WTC11 (cell line): ENCODE measurements at regions not wholly inside any gene's neighbourhood (a gene's known extent, or its start where the extent isn't known, plus 50 kb on each side); places are given as distances from the start of the nearest gene placed in this dataset.

ENCODE experiments used
- ATAC-seq: fragments of 200-7000 bp; cut with Tn5 transposase; 2 replicates; pipeline ENCODE4 v1.10.0; 2021; ENCODE audit warnings: mild to moderate bottlenecking, moderate library complexity
- CTCF ChIA-PET: fragments of 300-600 bp; sonication (Branson Sonifier 250); formaldehyde crosslinking; loops from one replicate; lab custom pipeline; 2021; ENCODE audit warnings: antibody characterized with exemption; lab: Charles Lee
- POLR2A ChIA-PET: fragments of 350-600 bp; sonication (Branson Sonifier 250); formaldehyde crosslinking; loops from one replicate; lab custom pipeline; 2021; ENCODE audit warnings: antibody characterized with exemption; lab: Charles Lee
- DNase-seq: peaks from one replicate; pipeline ENCODE4 v3.0.0; 2021; ENCODE audit warnings: low spot score
- H3K27ac Mint-ChIP-seq: 2 replicates; pipeline ENCODE4 v1.8.0; 2021; ENCODE audit warnings: mixed read lengths
- H3K27me3 Mint-ChIP-seq: 2 replicates; pipeline ENCODE4 v1.8.0; 2021; ENCODE audit warnings: low read depth, mild to moderate bottlenecking, moderate library complexity, mixed read lengths
- H3K36me3 Mint-ChIP-seq: 2 replicates; pipeline ENCODE4 v1.8.0; 2021; ENCODE audit warnings: mixed read lengths
- H3K4me1 Mint-ChIP-seq: 2 replicates; pipeline ENCODE4 v1.8.0; 2022; ENCODE audit warnings: mixed read lengths
- H3K4me3 Mint-ChIP-seq: 2 replicates; pipeline ENCODE4 v1.8.0; 2021; ENCODE audit warnings: mild to moderate bottlenecking, moderate library complexity, mixed read lengths
- H3K9me3 Mint-ChIP-seq: 2 replicates; pipeline ENCODE4 v1.8.0; 2021; ENCODE audit warnings: mixed read lengths
- FOXJ3 ChIP-seq: sonication (generic); formaldehyde crosslinking; IDR thresholded peaks from 2 replicates; pipeline ENCODE4 v1.9.0; 2021; ENCODE audit warnings: missing genetic modification reagents, mild to moderate bottlenecking, borderline replicate concordance
- FOXP1 ChIP-seq: sonication (generic); formaldehyde crosslinking; IDR thresholded peaks from 2 replicates; pipeline ENCODE4 v1.8.0; 2022; ENCODE audit warnings: missing genetic modification reagents, mild to moderate bottlenecking, moderate library complexity, borderline replicate concordance
- NFE2L1 ChIP-seq: sonication (generic); formaldehyde crosslinking; IDR thresholded peaks from 2 replicates; pipeline ENCODE4 v1.8.1; 2023; ENCODE audit warnings: missing genetic modification reagents
- PRRX2 ChIP-seq: fragments of 250-450 bp; sonication (Bioruptor Pico); IDR thresholded peaks from 2 replicates; pipeline ENCODE4 v1.8.0; 2021; ENCODE audit warnings: mild to moderate bottlenecking
- RORB ChIP-seq: fragments of 250-450 bp; sonication (Bioruptor Pico); IDR thresholded peaks from 2 replicates; pipeline ENCODE4 v1.9.0; 2021; ENCODE audit warnings: mild to moderate bottlenecking
- SMAD4 ChIP-seq: sonication (generic); formaldehyde crosslinking; IDR thresholded peaks from 2 replicates; pipeline ENCODE4 v1.8.0; 2022; ENCODE audit warnings: mild to moderate bottlenecking, missing genetic modification reagents
- ZNF138 ChIP-seq: sonication (generic); formaldehyde crosslinking; conservative IDR thresholded peaks from 2 replicates; pipeline ENCODE4 v1.8.1; 2022; ENCODE audit warnings: mild to moderate bottlenecking, moderate library complexity, missing genetic modification reagents
- ZNF396 ChIP-seq: fragments of 250-450 bp; sonication (Bioruptor Pico); IDR thresholded peaks from 2 replicates; pipeline ENCODE4 v1.8.0; 2021; ENCODE audit warnings: mild to moderate bottlenecking, moderate library complexity, borderline replicate concordance
- ZNF416 ChIP-seq: fragments of 250-450 bp; sonication (Bioruptor Pico); IDR thresholded peaks from 2 replicates; pipeline ENCODE4 v1.9.0; 2021; ENCODE audit warnings: mild to moderate bottlenecking, inconsistent platforms
- TF ChIP-seq, protein P1 (sequence below): sonication (generic); formaldehyde crosslinking; IDR thresholded peaks from 2 replicates; pipeline ENCODE4 v1.8.0; 2022; ENCODE audit warnings: mild to moderate bottlenecking, missing genetic modification reagents
- TF ChIP-seq, protein P2 (sequence below): sonication (generic); formaldehyde crosslinking; conservative IDR thresholded peaks from 2 replicates; pipeline ENCODE4 v1.8.1; 2022; ENCODE audit warnings: mild to moderate bottlenecking, missing genetic modification reagents
- TF ChIP-seq, protein P3 (sequence below): fragments of 250-450 bp; sonication (Bioruptor Pico); IDR thresholded peaks from 2 replicates; pipeline ENCODE4 v2.1.2; 2022; ENCODE audit warnings: mild to moderate bottlenecking, moderate library complexity
- TF ChIP-seq, protein P4 (sequence below): sonication (generic); formaldehyde crosslinking; IDR thresholded peaks from 2 replicates; pipeline ENCODE4 v1.8.0; 2023; ENCODE audit warnings: missing genetic modification reagents
- TF ChIP-seq, protein P5 (sequence below): sonication (generic); formaldehyde crosslinking; IDR thresholded peaks from 2 replicates; pipeline ENCODE4 v1.8.0; 2023; ENCODE audit warnings: missing genetic modification reagents, mild to moderate bottlenecking, borderline replicate concordance
- TF ChIP-seq, protein P6 (sequence below): sonication (generic); formaldehyde crosslinking; IDR thresholded peaks from 2 replicates; pipeline ENCODE4 v1.8.1; 2023; ENCODE audit warnings: mild to moderate bottlenecking, moderate library complexity, missing genetic modification reagents
- TF ChIP-seq, protein P7 (sequence below): sonication (generic); formaldehyde crosslinking; IDR thresholded peaks from 2 replicates; pipeline ENCODE4 v1.8.1; 2023; ENCODE audit warnings: mild to moderate bottlenecking, missing genetic modification reagents

DNA sequence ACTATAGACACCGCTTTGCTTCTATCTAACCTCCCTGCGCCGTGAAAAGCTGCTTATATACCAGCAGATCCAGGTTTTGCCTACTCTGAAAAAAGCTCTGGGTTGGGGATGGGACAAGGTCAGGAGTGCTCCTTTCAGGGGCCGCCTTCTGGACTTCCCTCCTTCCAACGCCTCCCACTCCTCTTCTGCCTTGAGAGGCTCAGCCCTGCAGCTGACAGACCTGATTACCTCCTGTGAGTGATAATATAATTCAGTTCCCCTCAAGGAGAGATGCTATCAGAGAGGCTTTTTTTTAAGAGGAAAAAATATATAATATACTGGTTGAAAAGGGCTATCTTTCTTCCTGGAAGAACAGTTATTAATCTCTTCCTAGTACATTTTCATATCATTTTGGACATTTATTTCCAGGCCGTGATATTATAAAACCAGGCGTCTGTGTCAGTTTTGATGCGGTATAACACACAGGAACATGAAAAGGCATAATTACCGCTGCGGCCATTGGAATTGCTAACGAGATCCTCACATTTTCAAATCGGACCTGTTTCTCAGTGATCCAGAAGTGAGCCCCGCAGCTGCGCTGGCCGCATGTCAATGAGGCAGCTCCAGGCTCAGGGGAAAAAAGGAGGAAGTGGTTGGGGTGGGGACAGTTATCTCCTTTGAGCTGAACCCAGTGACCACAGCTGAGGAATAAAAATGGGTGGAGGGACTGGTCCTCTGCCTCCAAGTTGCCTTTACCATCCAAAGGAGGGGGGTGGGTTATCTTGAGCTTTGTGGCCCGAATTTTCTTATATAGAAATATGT is 457.1 kb downstream of the TYW1 start (continued):
- TF ChIP-seq, protein P1, sequence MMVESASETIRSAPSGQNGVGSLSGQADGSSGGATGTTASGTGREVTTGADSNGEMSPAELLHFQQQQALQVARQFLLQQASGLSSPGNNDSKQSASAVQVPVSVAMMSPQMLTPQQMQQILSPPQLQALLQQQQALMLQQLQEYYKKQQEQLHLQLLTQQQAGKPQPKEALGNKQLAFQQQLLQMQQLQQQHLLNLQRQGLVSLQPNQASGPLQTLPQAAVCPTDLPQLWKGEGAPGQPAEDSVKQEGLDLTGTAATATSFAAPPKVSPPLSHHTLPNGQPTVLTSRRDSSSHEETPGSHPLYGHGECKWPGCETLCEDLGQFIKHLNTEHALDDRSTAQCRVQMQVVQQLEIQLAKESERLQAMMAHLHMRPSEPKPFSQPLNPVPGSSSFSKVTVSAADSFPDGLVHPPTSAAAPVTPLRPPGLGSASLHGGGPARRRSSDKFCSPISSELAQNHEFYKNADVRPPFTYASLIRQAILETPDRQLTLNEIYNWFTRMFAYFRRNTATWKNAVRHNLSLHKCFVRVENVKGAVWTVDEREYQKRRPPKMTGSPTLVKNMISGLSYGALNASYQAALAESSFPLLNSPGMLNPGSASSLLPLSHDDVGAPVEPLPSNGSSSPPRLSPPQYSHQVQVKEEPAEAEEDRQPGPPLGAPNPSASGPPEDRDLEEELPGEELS, result no peak
- TF ChIP-seq ZNF138 (CRISPR knock-in tag) (no peak), ZNF416 (CRISPR knock-in tag) (no peak), FOXP1 (CRISPR knock-in tag) (no peak)
- TF ChIP-seq, protein P2, sequence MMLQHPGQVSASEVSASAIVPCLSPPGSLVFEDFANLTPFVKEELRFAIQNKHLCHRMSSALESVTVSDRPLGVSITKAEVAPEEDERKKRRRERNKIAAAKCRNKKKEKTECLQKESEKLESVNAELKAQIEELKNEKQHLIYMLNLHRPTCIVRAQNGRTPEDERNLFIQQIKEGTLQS (CRISPR knock-in tag), result no peak

DNA sequence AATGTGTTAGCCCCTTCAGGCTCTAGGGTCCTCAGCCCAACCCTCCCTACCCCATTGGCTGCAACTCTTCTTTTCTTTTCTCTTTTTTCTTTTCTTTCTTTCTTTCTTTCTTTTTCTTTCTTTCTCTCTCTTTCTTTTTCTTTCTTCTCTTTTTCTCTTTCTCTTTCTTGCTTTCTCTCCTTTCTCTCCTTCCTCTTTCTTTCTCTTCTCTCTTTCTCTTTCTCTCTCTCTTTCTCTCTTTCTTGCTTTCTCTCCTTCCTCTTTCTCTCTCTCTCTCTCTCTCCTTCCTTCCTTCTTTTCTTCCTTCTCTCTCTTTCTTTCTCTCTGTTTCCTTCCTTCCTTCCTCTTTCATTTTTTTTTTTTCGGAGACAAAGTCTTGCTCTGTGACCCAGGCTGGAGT is 458.9 kb downstream of the TYW1 start:
- no peak for ATAC-seq
- TF ChIP-seq, protein P3, sequence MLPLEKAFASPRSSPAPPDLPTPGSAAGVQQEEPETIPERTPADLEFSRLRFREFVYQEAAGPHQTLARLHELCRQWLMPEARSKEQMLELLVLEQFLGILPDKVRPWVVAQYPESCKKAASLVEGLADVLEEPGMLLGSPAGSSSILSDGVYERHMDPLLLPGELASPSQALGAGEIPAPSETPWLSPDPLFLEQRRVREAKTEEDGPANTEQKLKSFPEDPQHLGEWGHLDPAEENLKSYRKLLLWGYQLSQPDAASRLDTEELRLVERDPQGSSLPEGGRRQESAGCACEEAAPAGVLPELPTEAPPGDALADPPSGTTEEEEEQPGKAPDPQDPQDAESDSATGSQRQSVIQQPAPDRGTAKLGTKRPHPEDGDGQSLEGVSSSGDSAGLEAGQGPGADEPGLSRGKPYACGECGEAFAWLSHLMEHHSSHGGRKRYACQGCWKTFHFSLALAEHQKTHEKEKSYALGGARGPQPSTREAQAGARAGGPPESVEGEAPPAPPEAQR (CRISPR knock-in tag), result no peak
- TF ChIP-seq, all 79 proteins: peak for 0
- CTCF ChIA-PET, result interaction anchor here (0.9 kb wide), 1 partner anchor 77 kb away, joined by 3 read pairs; no protein-coding TSS in a partner anchor

DNA sequence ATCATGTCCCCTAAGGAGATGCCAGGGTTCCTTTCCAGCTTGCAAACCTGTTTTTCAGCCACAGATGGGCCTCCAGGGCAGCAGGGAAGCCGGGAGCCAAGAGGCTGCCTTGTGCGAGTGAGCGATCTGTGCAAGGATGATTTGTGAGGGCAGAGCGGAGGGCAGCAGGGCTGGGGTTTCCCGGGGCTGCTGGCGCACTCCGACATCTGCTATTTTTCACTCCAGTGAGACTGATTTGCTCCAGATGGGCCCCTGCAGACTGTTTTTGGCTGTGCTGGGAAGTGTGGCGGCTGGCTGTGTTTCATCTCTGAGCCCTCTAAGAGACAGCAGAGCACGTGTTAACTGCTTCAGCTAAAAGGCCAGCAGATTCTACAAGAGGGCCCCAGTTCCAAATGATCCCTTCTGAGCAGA is 466.2 kb downstream of the TYW1 start:
- H3K4me3 Mint-ChIP-seq, result no peak overlapping the region
- peaks cover 5% of the 10 kb centered on the region; the same call in 1 of the 2 replicates for H3K4me1 Mint-ChIP-seq
- DNase-seq, result no peak
- H3K27ac Mint-ChIP-seq, result no peak overlapping the region
- peaks cover 19% of the 10 kb centered on the region for H3K27me3 Mint-ChIP-seq
- H3K36me3 Mint-ChIP-seq, result peaks cover 25% of the 10 kb centered on the region
- ChIA-PET POLR2A (no interaction called here), CTCF (interaction anchor here (1.0 kb wide), 1 partner anchor 85 kb away, joined by 3 read pairs; no protein-coding TSS in a partner anchor)
- H3K9me3 Mint-ChIP-seq, result peaks cover 41% of the 10 kb centered on the region
- no peak for ATAC-seq
- TF ChIP-seq NFE2L1 (CRISPR knock-in tag) (no peak), SMAD4 (CRISPR knock-in tag) (no peak), RORB (no peak), PRRX2 (CRISPR knock-in tag) (no peak), ZNF396 (CRISPR knock-in tag) (no peak), FOXJ3 (no peak)
- TF ChIP-seq, protein P4, sequence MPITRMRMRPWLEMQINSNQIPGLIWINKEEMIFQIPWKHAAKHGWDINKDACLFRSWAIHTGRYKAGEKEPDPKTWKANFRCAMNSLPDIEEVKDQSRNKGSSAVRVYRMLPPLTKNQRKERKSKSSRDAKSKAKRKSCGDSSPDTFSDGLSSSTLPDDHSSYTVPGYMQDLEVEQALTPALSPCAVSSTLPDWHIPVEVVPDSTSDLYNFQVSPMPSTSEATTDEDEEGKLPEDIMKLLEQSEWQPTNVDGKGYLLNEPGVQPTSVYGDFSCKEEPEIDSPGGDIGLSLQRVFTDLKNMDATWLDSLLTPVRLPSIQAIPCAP (CRISPR knock-in tag), result no peak
- TF ChIP-seq, protein P5, sequence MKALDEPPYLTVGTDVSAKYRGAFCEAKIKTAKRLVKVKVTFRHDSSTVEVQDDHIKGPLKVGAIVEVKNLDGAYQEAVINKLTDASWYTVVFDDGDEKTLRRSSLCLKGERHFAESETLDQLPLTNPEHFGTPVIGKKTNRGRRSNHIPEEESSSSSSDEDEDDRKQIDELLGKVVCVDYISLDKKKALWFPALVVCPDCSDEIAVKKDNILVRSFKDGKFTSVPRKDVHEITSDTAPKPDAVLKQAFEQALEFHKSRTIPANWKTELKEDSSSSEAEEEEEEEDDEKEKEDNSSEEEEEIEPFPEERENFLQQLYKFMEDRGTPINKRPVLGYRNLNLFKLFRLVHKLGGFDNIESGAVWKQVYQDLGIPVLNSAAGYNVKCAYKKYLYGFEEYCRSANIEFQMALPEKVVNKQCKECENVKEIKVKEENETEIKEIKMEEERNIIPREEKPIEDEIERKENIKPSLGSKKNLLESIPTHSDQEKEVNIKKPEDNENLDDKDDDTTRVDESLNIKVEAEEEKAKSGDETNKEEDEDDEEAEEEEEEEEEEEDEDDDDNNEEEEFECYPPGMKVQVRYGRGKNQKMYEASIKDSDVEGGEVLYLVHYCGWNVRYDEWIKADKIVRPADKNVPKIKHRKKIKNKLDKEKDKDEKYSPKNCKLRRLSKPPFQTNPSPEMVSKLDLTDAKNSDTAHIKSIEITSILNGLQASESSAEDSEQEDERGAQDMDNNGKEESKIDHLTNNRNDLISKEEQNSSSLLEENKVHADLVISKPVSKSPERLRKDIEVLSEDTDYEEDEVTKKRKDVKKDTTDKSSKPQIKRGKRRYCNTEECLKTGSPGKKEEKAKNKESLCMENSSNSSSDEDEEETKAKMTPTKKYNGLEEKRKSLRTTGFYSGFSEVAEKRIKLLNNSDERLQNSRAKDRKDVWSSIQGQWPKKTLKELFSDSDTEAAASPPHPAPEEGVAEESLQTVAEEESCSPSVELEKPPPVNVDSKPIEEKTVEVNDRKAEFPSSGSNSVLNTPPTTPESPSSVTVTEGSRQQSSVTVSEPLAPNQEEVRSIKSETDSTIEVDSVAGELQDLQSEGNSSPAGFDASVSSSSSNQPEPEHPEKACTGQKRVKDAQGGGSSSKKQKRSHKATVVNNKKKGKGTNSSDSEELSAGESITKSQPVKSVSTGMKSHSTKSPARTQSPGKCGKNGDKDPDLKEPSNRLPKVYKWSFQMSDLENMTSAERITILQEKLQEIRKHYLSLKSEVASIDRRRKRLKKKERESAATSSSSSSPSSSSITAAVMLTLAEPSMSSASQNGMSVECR, result no peak
- TF ChIP-seq, protein P6, sequence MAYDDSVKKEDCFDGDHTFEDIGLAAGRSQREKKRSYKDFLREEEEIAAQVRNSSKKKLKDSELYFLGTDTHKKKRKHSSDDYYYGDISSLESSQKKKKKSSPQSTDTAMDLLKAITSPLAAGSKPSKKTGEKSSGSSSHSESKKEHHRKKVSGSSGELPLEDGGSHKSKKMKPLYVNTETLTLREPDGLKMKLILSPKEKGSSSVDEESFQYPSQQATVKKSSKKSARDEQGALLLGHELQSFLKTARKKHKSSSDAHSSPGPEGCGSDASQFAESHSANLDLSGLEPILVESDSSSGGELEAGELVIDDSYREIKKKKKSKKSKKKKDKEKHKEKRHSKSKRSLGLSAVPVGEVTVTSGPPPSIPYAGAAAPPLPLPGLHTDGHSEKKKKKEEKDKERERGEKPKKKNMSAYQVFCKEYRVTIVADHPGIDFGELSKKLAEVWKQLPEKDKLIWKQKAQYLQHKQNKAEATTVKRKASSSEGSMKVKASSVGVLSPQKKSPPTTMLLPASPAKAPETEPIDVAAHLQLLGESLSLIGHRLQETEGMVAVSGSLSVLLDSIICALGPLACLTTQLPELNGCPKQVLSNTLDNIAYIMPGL, result no peak
- TF ChIP-seq, protein P7, sequence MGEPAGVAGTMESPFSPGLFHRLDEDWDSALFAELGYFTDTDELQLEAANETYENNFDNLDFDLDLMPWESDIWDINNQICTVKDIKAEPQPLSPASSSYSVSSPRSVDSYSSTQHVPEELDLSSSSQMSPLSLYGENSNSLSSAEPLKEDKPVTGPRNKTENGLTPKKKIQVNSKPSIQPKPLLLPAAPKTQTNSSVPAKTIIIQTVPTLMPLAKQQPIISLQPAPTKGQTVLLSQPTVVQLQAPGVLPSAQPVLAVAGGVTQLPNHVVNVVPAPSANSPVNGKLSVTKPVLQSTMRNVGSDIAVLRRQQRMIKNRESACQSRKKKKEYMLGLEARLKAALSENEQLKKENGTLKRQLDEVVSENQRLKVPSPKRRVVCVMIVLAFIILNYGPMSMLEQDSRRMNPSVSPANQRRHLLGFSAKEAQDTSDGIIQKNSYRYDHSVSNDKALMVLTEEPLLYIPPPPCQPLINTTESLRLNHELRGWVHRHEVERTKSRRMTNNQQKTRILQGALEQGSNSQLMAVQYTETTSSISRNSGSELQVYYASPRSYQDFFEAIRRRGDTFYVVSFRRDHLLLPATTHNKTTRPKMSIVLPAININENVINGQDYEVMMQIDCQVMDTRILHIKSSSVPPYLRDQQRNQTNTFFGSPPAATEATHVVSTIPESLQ (CRISPR knock-in tag), result no peak
- TF ChIP-seq, protein P3 (CRISPR knock-in tag), result no peak
- TF ChIP-seq, protein P2 (CRISPR knock-in tag), result no peak

More for the DNA sequence above, 458.9 kb downstream of the TYW1 start:
- H3K4me1 Mint-ChIP-seq, result peaks cover 4% of the 10 kb centered on the region
- no peaks in the 10 kb centered on the region; the same call in 1 of the 2 replicates for H3K27me3 Mint-ChIP-seq
- H3K27ac Mint-ChIP-seq, result no peak overlapping the region
- DNase-seq, result no peak
- no peaks in the 10 kb centered on the region for H3K9me3 Mint-ChIP-seq
- H3K4me3 Mint-ChIP-seq, result no peak overlapping the region
- POLR2A ChIA-PET, result no interaction called here
- H3K36me3 Mint-ChIP-seq, result no peaks in the 10 kb centered on the region
